ENCODE measurements at regions not wholly inside any gene's neighbourhood (a gene's known extent, or its start where the extent isn't known, plus 50 kb on each side); places are given as distances from the start of the nearest gene placed in this dataset.

- DNase-seq: no peak
These were observed 1169.3 kb upstream of the DDX18 start for GRCh38 chr2:116645155-116645554.

DNA sequence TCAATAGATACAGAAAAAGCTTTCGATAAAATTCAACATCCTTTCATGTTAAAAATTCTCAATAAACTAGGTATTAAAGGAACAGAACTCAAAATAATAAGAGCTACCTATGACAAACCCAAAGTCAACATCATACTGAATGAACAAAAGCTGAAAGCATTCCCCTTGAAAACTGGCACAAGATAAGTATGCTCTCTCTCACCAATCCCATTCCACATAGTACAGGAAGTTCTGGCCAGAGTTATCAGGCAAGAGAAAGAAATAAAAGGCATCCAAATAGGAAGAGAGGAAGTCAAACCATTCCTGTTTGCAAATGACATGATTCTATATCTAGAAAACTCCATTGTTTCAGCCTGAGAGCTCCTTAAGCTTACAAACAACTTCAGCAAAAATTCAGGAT is 1145.8 kb upstream of the DDX18 start:
- no peak for DNase-seq

DNA sequence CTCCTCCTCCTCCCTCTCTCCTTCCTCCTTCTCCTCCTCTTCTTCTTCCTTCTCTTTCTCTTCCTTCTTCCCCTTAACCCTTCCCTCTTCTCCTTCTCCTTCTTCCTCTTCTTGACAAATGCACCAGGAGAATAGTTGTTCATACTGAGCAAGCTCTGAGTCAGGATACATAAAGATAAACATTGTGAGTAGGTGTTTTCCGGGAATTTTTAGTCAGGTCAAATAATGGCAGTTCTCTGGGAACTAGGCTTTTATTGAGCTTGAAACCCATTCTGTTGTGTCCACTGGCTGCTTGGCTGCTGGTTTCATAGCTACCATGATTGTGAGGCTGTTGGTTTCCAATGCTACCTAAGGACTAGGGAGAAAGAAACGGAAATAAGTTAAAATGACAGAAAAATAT is 1144.7 kb upstream of the DDX18 start:
- no peak for DNase-seq

- DNase-seq: no peak
These were observed 1140.3 kb upstream of the DDX18 start for GRCh38 chr2:116674188-116674587.

- no peak for DNase-seq
These were observed 1137.7 kb upstream of the DDX18 start for GRCh38 chr2:116676776-116677175.

GRCh38 chr2:116680256-116680936 is 1134.1 kb upstream of the DDX18 start:
- DNase-seq: no peak

- DNase-seq: no peak
These were observed 1127.1 kb upstream of the DDX18 start for GRCh38 chr2:116687371-116687770.

- DNase-seq: no peak
These were observed 1121.5 kb upstream of the DDX18 start for GRCh38 chr2:116692988-116693387.

DNA sequence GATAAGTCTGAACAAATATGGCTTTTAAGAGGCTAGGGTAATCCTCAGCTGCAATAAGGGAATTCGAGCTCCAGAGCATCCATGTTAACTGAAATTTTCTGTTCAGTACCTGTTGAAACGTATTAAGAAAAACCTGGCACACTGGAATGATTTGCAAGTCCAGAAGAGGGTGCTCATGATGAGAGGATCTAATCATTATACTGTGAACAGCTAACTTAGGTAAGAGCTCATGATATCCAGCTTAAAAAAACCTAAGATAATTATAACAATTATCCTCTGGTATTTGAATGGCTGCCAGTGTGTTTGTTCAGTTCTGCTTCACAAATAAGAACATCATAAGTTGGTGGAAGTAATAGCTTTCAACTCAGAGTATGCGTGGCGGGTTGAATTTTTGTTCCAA is 1118.3 kb upstream of the DDX18 start:
- DNase-seq: peak; percentile 76

DNA sequence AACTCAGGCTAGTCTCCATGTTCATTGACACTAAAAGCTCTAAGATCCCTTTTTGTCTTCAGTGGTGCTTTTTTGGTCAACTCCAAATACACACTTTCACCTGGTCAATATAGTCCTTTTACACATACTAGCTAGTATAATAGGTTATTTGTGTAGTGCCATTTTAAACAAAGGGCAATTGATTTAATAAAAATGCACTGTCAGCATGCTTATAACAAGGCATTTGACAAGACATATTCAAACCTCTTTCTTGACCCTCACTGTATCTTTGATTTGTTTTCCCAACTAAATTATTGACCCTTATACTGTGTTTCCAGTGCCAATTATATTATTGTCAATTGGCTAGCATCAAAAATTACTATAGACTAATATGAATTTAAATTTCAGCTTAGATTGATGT is 1117.6 kb upstream of the DDX18 start:
- no peak for DNase-seq

DNA sequence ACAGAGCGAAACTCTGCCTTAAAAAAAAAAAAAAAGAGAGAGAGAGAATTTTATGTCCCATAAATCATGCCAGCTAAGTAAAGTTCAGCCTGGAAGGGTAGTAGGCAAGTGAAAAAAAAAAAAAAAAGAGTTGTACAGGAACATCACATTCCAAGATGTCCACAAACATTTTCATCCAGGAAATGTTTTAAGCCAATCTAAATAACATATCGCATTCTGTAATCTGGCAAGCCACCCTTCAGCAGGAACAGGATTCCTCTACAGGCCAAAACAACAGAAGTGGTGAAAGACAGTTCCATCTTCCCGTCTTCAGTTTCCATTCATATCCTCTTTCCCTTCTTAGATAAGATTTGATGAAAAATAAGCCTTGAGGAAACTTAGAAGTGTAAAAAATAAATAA is 1108.1 kb upstream of the DDX18 start:
- no peak for DNase-seq

GRCh38 chr2:116716038-116716437 is 1098.5 kb upstream of the DDX18 start:
- DNase-seq: no peak

GRCh38 chr2:116716444-116716843 is 1098.0 kb upstream of the DDX18 start:
- no peak for DNase-seq

- DNase-seq: no peak
These were observed 1096.7 kb upstream of the DDX18 start for GRCh38 chr2:116717832-116718231.

GRCh38 chr2:116718451-116718850 is 1096.0 kb upstream of the DDX18 start:
- DNase-seq: no peak

- peak; percentile 95 for DNase-seq
These were observed 1094.7 kb upstream of the DDX18 start for GRCh38 chr2:116719836-116720235.

- DNase-seq: no peak
These were observed 1089.9 kb upstream of the DDX18 start for GRCh38 chr2:116724550-116724949.

- no peak for DNase-seq
These were observed 1082.2 kb upstream of the DDX18 start for GRCh38 chr2:116732322-116732721.

GRCh38 chr2:116733699-116734098 is 1080.8 kb upstream of the DDX18 start:
- DNase-seq: peak; percentile 79

- DNase-seq: no peak
These were observed 1076.5 kb upstream of the DDX18 start for GRCh38 chr2:116737951-116738350.

- DNase-seq: no peak
These were observed 1067.4 kb upstream of the DDX18 start for GRCh38 chr2:116747103-116747502.

GRCh38 chr2:116749994-116750393 is 1064.5 kb upstream of the DDX18 start:
- no peak for DNase-seq

DNA sequence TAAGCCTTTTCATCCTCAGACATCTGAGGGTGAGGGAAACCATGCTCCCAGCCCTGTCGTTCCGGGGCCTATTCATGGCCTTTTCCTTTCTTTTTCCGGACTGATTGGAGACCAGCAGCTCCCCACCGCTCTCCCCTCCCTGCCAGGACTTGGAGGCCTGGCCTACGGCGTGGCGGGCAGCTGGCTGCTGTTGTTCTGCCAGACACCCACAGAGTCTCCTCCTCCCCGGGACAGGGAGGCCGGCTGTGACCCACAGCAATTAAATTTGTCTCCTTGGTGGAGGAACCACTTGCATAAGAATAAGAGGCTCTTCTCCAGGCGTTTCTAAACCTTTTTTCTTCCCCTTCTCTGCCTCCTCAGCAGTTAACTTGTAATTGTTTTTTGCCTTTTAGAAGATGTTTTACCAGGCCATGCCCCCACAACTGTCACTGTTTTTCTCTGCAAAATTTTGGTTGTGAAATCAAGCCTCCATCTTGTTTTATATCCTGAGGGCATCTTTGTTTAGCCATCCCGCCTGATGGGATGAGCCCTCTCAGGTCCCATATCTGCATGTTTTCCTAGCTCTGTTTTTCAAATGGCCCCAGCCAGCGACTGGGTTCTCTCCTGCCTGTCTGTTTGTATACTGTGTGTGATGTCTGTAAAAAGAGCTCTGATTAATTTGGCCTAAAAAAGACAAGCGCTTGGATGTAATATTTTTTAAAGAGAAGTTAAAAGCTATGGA is 1060.0 kb upstream of the DDX18 start:
- DNase-seq: no peak

DNA sequence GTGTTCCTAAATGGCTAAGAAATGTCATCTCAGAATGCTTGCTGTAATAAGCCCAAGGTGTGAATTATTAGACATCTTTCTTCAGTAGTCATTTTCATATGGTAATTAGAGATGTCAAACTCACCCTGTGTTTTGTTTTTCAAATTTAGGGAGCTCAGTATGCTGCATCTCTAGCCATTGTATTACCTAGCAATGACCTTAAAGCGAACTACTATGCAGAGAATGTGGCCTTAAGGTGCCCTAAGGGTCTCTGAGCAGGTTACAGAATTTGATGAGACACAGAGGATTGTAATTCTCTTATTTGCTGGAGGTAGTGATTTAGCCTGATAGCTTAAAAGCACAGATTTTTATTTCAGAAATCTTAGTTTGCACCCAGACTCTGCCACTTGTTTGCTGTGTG is 1052.6 kb upstream of the DDX18 start:
- DNase-seq: no peak

DNA sequence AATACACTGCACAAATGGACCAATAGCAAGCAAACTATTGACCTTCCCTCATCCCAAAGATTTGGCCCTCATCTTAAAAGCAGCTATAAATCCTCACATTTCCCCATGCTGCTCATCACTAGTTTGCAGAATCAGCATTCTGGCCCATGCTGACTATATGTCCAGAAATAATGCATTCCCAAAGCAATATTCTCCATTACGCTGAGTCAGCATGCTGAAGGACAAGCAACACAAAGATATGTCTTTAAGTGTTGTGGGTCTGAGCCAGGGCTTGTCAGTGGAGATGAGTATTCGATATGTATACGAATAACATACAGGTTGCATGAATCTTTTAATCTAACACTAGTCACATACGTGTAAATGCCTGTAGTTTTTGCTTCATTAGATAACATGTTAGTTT is 1045.0 kb upstream of the DDX18 start:
- DNase-seq: no peak
